NCI-H2107 (cell line): ENCODE measurements at regions not wholly inside any gene's neighbourhood (a gene's known extent, or its start where the extent isn't known, plus 50 kb on each side); places are given as distances from the start of the nearest gene placed in this dataset.

Experiments used
- DNase-seq: peaks from one replicate; lab custom pipeline; 2025; lab: John Stamatoyannopoulos, UW

DNA sequence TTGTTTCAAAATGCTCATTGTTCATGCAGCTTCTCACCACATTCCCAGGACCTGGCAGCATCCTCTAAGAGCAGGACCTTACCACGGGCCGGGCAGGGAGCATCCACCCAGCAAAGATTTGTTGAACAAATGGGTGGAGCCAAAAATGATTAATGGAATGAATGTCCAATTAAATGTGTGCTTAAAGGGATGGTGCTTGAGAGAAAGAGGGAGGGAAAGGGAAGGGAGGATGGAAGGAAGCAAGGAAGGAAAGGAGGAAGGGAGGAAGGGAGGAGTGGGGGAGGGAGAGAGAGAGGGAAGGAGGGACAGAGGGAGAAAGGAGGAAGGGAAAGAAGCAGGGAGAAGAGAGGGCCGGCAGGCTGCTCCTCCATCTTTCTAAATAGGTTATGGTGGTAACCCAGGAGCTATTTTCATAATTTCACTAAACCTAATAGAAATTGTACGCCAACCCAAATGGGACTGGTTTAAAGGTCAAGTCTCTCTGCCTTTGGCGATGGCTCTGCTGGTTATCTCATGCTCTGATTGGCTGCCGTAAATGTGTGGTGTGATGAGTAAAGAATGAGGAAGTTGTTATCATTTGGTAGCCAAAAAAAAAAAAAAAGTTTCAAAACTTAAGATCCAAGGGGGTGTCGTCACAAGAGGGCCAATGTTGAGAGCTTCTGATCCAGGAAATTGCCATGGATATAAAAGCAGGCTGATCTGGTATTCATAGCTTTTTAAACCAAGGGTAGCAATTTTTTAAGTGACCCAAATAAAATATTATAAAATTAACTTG is 126.7 kb upstream of the FOXF1 start:
- no peak for DNase-seq

DNA sequence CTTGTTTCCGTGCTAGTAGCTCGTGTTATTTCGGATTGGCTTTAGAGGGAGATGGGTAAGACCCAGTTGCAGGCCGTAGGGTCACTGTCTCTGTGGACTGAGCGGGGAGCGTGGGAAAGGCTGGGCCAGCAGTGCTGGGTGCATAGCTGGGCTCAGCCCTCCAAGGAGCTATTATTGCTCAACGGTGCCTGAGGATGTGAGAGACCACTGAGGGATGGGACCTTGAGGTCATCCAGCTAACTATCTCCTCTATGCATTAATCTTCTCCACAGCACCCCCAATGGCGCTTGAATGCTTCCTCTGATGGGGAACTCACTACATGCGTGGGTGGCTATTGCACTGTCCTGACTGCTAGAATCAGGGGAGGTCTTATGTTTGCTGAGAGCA is 126.1 kb upstream of the FOXF1 start:
- no peak for DNase-seq

DNA sequence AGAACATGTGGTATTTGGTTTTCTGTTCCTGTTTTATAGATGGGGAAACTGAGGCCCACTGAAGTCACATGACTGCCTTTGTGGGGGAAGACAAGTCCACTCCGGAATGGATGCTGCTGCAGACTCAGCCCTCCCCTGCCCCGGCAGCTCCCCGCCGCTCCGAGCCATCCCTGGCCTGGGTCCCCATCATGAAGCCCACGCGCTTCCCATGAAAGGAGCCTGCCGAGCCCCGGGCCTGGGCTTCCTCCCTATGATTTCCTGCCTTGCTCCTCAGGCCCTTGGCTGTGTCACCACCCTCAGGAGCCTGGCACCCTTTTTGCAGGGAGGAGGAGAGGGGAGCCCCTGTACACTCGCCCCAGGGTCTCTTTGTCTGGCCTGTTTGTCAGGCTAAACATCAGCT is 125.3 kb upstream of the FOXF1 start:
- DNase-seq = no peak

DNA sequence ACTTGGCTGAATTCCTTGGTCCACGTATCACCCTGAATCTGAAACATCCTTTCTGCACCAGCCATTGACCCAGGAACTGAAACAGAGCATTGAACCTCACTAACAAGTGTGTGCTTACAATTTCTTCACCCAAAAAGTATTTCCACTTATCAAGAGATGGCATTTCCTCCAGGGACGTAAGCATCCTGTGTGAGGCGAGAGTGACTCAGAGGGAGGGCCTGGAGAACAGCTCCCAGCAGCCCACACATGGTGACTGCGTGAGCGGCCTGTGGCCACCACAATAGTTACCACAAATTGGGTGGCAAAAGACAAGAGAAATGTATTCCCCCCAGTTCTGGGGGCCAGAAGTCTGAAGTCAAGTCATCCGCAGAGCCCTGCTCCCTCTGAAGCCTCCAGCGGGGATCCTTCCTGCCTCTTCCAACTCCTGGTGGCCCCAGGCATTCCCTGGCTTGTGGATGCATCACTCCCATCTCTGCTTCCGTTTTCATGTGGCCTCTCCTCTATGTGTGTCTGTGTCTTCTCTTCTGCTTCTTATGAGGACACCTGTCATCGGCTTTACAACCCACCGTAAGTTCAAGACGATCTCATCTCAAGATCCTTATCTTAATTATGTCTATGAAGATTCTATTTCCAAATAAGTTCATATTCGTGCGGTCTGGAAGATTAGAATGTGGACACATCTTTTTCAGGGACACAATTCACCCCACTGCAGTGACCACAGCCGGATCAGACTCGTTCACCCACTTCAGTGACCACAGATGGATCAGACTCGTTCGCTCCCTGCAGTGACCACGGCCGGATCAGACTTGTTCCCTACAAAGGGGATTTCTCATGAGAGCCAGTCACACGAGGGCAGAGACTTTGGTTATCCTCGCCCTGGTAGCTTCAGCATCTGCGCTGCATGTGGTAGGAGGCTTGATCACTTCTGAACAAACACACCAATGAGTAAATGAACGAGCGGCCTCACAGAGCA is 122.6 kb upstream of the FOXF1 start:
- DNase-seq = no peak

DNA sequence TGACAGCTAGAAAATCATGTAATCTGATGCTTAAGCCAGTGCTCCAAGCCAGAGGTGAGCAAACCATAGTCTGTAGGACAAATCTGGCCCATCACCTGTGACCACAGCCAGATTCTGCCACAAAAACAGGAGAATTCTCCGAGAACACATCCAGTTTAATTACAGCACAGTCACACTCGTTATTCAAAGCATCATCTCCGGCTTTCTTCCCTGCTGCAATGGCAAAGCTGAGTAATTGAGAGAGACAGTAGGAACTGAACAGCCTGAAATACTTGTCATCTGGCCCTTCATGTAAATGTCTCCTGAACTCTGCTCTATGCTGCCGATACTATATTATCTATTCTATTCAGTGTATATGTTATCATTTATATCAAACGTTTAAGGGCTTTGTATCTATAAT is 121.4 kb upstream of the FOXF1 start:
- no peak for DNase-seq

DNA sequence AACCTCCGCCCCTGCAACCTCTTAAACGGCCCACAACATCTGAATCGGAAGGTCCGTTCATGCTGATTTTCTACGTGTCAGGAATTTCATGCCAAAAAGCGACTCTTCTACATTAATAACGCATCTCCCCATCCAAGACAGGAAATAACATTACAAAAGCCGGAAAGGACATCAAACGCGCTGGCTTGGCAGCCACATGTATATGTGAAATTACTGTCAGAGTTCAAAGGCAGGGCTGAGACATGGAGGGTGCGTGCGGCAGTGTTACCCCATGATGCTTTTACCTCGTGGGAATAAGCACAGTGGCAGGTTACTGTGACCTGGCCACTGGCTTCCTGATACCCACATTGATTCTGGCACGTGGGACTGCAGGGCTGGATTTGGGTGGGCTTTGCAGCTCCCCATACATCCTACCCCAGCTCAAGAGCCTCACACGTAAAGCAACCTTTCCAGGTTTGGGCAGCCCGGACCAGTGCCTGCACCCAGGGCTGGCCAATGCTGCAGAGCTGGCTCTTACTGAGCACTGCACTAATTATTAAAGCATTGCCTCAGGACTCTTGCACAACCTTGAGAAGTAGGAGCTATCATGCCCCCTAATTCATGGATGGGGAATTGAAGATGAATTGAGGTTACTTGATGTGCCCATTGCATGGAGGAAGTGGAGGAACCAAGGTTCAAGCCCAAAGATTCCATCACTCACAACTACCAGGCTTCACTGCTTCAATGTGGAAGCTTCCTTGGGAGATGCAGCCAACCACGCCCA is 120.6 kb upstream of the FOXF1 start:
- DNase-seq = no peak

DNA sequence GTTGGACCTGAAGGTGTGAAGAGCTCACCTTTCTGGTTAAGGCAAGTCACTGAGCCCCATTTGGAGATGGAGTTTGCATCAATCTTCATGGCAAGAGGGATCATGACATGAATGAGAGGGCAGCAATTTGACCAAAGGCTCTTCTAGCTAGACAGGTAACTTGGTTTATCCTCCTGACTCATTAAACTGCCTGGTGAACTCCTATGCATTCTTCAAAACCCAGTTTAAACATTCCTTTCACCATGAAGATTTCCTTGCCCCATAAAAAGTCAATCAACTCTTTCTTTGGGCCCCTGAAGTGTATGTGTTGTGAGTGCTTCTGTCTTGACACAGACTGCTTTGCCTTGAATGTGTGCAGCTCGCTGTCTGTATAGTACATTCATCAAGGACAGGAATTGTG is 120.0 kb upstream of the FOXF1 start:
- no peak for DNase-seq

DNA sequence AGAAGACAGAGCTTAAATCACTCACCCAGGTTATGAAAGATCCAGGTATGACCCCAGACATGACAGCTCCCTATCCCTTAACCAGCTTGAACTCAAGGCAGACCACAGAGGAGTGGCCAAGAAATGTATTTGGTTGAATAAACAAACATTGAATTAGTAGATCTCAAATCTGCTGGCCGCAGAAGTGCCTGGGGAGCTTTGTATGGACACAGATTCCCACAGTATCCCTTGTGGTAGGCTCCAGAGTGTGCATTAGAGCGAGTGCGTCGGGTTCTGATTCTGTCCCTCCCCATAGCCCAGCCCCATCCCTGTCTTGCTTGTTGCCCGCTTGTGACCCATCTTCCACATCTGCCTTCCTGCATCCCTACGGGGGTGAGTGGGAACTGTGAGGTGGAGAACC is 118.8 kb upstream of the FOXF1 start:
- DNase-seq = no peak

DNA sequence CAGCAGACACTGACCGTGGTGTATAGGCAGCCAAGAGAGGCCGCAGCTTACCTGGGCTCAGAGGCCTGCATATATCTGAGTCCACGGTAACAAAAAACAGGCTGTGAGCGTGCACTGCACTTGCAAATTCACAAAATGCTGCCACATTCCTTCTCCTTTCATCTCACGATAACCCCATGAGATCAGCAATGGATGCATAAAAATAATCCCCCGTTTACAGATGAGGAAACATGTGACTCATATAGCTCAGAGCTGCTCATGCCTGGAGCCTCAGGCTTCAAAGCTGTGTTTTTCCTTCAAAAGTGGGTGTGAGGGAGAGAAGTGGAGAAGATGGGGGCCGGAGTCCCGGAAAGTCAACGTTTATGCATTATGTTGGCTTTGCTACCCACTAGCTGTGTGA is 118.3 kb upstream of the FOXF1 start:
- DNase-seq = no peak

DNA sequence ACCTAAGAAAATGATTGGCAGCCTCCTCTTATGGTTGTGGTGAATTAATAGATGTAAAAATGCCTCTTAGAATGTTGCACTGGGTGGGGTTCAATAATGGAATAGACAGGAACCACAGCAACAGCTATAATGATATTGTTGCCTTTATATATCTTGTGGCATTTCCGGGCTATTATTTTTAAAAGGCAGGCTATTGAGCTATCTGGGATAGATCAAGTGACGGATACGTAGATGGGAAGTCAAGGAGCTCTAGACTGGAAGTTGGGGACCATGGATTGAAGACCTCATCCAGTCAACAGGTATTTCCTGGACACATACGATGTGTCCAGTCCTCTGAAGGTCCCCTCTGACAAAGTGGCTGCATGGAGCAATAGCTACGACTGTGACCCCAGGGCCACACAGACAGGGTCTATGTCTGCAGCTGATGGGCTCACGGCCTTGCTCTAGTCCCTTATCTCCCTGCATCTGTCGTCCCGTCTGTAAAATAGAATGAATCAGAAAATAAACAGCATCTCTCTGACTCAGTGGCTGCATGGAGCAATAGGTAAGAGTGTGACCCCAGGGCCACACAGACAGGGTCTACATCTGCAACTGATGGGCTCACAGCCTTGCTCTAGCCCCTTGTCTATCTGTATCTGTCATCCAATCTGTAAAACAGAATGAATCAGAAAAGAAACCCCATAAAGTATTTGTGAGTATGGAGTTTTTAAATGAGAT is 117.7 kb upstream of the FOXF1 start:
- no peak for DNase-seq

DNA sequence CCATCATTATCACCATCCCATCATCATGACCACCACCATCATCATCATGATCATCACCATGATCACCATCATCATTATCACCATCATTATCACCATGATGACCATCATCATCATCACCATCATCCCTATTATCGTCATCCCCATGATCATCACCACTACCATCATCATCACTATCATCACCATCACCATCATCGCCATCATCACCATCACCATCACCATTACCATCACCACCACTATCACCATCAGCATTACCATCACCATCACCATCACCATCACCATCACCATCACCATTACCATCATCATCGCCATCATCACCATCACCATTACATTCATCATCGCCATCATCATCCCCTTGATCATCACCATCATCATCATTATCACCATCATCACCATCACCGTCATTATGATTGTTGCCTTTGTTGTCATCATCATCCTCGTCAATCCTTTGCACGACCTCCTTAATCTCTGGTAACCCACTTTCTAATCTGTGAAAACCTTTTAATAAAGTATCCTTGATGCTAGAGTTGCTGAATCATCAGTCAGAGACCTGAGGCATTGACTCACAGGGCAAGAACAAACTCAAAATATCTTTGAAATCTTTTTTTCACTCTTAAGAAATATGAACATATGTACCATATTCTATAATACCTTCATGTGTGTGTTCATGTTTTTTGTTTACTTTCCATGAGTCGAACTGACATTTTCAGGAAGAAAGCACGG is 116.3 kb upstream of the FOXF1 start:
- no peak for DNase-seq

DNA sequence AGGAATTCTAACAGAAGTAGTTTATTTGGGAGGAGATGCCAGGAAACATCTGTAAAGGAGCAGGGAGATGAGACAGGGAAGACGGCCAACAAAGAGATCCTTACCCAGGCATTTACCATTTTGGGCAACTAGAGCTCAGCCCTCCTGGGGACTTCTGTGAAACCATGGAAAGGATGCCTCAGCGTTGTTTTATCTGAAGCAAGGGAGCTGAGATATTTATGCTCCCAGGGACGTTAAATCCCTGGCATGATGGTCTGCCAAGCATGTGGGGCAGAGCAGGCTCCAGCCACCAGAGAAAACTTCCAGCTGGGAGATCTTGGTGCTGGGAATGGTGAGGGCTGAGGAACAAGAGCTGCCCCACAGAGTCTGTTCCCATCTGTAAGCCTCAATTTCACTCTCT is 114.8 kb upstream of the FOXF1 start:
- no peak for DNase-seq

DNA sequence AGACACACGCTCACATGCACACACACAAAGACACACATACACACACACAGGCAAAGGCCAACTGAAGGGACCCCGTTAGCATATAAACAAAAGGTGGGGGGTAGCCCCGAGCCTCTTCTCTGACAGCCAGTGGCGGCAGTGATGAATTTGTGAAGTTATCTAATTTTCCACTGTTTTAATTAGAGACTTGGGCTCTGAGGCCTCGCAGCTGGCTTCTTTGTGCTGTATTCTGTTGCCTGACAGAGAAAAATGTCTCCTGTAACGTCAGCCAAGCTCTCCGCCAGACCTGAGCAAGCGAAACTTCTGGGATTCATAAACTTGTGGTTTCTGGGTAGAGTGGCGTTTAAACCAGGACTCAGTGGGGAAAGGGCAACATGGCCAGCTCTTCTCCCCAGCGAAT is 113.9 kb upstream of the FOXF1 start:
- no peak for DNase-seq

DNA sequence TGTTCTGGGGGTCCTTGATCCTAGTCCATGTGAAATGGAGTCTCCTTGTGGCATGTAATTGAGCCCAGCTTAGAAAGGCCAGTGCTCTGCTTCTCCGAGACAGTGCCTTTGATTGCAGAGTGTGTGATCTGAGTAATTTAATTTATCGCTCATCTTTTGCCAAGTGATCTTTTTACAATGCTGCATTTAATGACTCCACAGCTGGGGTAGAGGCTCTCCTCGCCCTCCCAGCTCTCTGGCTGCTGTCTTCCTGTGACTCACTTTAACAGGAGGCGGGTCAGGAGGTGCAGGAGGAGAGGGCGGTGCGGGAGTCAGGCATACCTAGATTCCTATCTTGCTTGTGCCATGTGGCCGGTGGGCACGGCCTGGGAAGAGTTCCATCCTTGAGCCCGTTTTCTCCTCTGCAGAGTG is 113.4 kb upstream of the FOXF1 start:
- DNase-seq = no peak

DNA sequence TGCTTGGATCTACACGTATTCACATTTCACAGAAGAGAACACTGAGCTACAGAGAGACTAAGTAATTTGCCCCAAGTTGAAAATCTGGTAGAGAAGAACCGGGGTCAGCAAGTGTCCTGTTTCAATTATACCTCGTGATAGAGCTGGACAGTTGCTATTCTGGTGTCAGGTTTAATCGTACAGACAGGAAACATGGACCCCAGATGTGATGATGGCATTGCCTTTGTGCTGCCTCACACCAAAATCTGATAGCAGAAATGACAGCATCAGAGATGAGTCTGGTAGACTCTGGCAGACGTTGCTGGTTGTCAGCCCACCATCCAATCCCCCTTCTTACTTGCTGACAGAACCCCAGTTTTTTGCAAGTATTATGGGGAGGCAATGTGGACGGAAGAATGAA is 112.1 kb upstream of the FOXF1 start:
- DNase-seq = no peak

DNA sequence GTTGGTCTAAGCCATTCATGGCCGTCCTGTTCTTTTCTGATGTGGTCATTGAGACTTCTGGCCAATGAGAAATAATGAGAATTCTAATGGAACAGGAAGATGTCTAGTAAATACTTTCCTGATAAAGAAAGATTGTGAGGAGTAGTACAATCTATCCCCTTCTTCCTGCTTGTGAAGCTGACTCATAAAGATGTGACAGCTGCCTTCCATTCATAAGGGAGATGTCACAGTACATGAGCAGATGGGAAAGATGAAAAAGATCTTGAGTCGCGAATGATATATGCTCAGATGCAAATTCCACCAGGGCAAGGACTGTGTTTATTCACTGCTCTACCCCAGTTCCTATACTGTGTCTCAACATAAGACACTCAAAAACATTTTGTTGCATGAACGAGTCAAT is 111.7 kb upstream of the FOXF1 start:
- DNase-seq = no peak

DNA sequence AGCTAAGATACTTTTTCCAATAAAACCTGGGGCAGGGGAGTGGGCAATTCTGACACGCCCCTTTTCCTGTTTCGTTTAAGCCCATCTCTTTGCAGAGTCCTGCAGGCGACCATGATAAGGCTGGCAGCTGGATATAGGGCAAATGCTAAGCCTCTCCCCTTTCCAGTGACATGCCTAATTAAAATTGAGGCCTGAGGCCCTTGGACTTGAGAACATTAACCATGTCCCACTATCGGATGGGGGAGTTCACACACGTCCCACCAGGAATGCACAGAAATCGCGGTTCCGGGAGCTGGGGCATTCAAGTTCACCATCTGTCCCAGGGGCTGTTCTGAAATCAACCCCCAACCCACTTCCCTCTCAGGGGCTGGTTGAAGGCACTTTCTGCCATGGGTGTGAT is 109.2 kb upstream of the FOXF1 start:
- DNase-seq = no peak

DNA sequence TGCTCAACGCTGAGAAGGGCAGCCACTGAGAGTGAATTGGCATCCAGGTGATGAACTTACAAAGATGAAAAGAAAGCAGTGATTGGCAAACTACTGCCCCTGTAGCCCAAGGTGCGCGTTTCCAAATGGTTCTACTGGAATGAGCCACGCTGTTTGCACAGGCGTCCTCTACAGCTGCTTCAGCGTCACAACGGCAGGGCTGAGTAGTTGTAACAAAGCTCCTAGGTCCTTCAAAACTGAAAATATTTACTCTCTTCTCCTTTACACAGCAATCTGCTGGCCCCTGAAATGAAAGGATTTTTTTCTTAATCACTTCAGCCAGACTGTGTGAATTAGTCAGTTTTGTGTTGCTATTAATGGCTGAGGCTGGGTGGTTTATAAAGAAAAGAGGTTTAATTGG is 107.2 kb upstream of the FOXF1 start:
- no peak for DNase-seq

DNA sequence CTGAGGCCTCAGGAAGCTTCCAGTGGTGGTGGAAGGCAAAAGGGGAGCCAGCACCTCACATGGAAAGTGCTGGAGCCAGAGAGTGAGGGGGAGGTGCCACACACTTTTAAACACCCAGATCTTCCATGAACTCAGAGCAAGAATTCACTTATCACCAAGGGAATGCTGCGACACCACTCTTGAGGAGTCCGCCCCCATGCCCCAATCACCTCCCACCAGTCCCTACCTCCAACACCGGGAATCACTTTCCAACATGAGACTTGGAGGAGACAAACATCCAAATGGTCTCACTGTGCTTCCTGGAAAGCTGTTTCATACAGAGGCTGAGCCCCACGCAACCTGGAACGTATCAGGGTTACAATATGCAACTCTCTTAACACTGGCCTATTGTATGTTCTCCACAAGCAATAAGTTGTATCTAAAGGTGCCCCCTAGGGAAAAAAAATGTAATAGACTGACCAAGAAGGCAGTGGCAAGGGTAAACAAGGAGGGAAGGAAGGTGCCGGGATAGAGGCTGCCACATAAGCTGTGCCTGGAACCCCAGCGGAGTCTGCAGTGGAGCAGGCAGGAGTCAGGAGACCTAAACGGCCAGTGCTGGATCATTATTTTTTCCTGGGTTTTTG is 106.7 kb upstream of the FOXF1 start:
- no peak for DNase-seq

DNA sequence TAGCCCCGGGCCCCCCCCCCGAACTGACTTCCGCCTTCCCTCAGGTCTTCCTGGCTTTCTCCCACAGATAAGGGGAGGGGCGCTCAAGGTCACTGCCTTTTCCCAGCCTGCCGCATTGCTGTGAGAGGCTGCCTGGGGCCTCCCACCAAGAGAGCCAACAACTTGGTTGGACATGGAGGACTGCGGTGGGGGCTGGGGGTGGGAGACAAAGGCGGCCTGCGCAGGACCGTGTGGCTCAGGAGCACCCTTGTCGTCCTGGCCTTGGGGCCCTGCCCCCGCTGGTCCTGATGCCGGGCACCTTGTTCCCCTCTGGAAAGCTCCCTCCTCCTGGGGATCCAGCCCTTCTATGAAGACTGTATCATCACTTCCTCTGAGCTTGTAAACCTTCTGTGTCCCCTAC is 105.6 kb upstream of the FOXF1 start:
- DNase-seq = no peak

DNA sequence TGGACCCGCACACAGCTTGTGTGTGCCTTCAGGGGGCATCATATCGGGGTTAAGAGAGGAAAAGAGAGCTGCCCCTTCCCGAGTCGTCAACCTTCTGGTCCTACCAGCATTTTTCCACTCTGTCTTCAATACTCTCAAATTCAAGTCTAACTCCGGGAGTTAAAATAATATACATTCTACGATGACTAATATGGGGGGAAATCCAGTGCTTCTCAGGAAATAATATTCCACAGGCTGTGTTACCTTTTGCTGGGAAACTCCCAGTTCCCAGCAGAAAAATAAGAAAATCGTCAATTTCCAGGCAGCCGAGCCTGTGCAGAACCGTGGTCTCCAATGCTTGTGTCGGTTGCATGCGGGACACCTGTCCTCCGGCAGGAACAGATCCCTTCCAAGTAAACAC is 105.0 kb upstream of the FOXF1 start:
- DNase-seq = no peak
